K562 (cell line): ENCODE measurements at regions not wholly inside any gene's neighbourhood (a gene's known extent, or its start where the extent isn't known, plus 50 kb on each side); places are given as distances from the start of the nearest gene placed in this dataset.

Experiments
- ATAC-seq: fragments of 200-7000 bp; cut with Tn5 transposase; 3 replicates; pipeline ENCODE4 v1.9.1; 2020; ENCODE audit warnings: moderate library complexity
- BruUV-seq: library from RNA; stranded (reverse); fragments of 400-500 nt; replicated peaks from 2 replicates; lab custom pipeline; 2021; lab: Mats Ljungman, UMichigan
- CTCF ChIA-PET: fragments of 300-600 bp; formaldehyde crosslinking; extraction: SDS; loops from one replicate; lab custom pipeline; 2021; ENCODE audit warnings: low intra/inter-chr PET ratio; lab: Yijun Ruan, JAX
- POLR2A ChIA-PET: fragments of 300-600, 350-650 bp; sonication (Branson Sonifier 250); formaldehyde crosslinking; extraction: SDS; loops from one replicate; lab custom pipeline; 2021; ENCODE audit warnings: antibody characterized with exemption, inconsistent platforms; lab: Yijun Ruan, JAX
- DNase-seq, 4 experiments: peaks; one replicate each; pipeline versions ENCODE4 v3.0.0 to v3.0.0-alpha.2; 2011 to 2018; ENCODE audit warnings: low spot score in 3 of 4, mixed read lengths in 3 of 4; ENCODE audit errors: extremely low read depth in 1 of 4
- FAIRE-seq: peaks from 2 replicates; lab custom pipeline; 2011; peaks lifted over from hg19 to GRCh38; lab: Jason Lieb, UNC
- H2AFZ ChIP-seq: 2 replicates; pipeline ENCODE4 v1.6.0; 2011; ENCODE audit warnings: low read depth, low read length, control low read depth, inconsistent platforms
- H3K27ac ChIP-seq: fragments of 200-600 bp; 3 replicates; pipeline ENCODE4 v1.8.0; 2011; ENCODE audit warnings: low read depth, mild to moderate bottlenecking, control low read depth, inconsistent platforms, low read length, moderate library complexity, mixed read lengths; ENCODE audit errors: extremely low read depth
- H3K27me3 ChIP-seq, 2 experiments: fragments of 300-600 bp in 1 of 2; 2 replicates in 1 of 2; 3 replicates in 1 of 2; pipeline versions ENCODE4 v1.6.0 to v1.8.0; 2011; ENCODE audit warnings: inconsistent platforms in 2 of 2, low read length in 2 of 2, mild to moderate bottlenecking in 1 of 2, mixed read lengths in 1 of 2, moderate library complexity in 1 of 2; ENCODE audit not compliant: control insufficient read depth in 2 of 2, insufficient read depth in 2 of 2
- H3K36me3 ChIP-seq: fragments of 300-600 bp; 3 replicates; pipeline ENCODE4 v1.8.0; 2011; ENCODE audit warnings: mild to moderate bottlenecking, low read length, inconsistent platforms; ENCODE audit not compliant: control insufficient read depth, insufficient read depth
- H3K4me1 ChIP-seq, 2 experiments: fragments of 200-600 bp in 1 of 2; replicated peaks in 1 of 2; 2 replicates in 1 of 2; 3 replicates in 1 of 2; pipeline versions ENCODE4 v1.5.1 to v1.8.0; 2011; ENCODE audit warnings: inconsistent platforms in 2 of 2, low read length in 2 of 2, mild to moderate bottlenecking in 1 of 2, mixed read lengths in 1 of 2, moderate library complexity in 1 of 2; ENCODE audit not compliant: control insufficient read depth in 2 of 2, insufficient read depth in 2 of 2
- H3K4me2 ChIP-seq: 2 replicates; pipeline ENCODE4 v1.6.1; 2011; ENCODE audit warnings: low read length, control low read depth, inconsistent platforms, mixed read lengths; ENCODE audit not compliant: insufficient read depth
- H3K4me3 ChIP-seq: fragments of 200-600 bp; sonication (generic), shearing (Covaris generic); 2 replicates; pipeline ENCODE4 v1.5.1; 2016; ENCODE audit warnings: control low read depth, inconsistent platforms
- H3K79me2 ChIP-seq: fragments of 200-600 bp; 3 replicates; pipeline ENCODE4 v1.8.0; 2011; ENCODE audit warnings: low read length, inconsistent platforms; ENCODE audit not compliant: control insufficient read depth, insufficient read depth
- H3K9ac ChIP-seq, 2 experiments: 2 replicates each; pipeline versions ENCODE4 v1.6.0 to v1.6.1; 2011; ENCODE audit warnings: low read depth in 2 of 2, low read length in 2 of 2, control low read depth in 1 of 2, inconsistent platforms in 1 of 2, mild to moderate bottlenecking in 1 of 2, mixed read lengths in 1 of 2; ENCODE audit not compliant: insufficient read depth in 1 of 2
- H3K9me1 ChIP-seq: one replicate; pipeline ENCODE4 v1.6.0; 2011; ENCODE audit warnings: inconsistent platforms, mild to moderate bottlenecking, low read length, moderate library complexity; ENCODE audit not compliant: control insufficient read depth, insufficient read depth
- H3K9me3 ChIP-seq: replicated peaks from 2 replicates; pipeline ENCODE4 v1.5.1; 2011; ENCODE audit warnings: low read depth, low read length, inconsistent platforms; ENCODE audit not compliant: control insufficient read depth, insufficient read depth
- H4K20me1 ChIP-seq: replicated peaks from 2 replicates; pipeline ENCODE4 v1.6.1; 2011; ENCODE audit warnings: low read length, inconsistent platforms, mixed read lengths; ENCODE audit not compliant: control insufficient read depth, insufficient read depth
- BCOR ChIP-seq: fragments of 450-650 bp; IDR thresholded peaks from 2 replicates; pipeline ENCODE4 v1.6.1; 2016
- HIVEP1 ChIP-seq: fragments of 250-450 bp; sonication (Bioruptor Pico); IDR thresholded peaks from 2 replicates; pipeline ENCODE4 v1.4.0; 2020; ENCODE audit warnings: mild to moderate bottlenecking
- HNRNPLL ChIP-seq: fragments of 200-400 bp; formaldehyde crosslinking; IDR thresholded peaks from 2 replicates; pipeline ENCODE4 v1.6.1; 2017; ENCODE audit warnings: low read length, low read depth, mild to moderate bottlenecking; ENCODE audit not compliant: poor library complexity, severe bottlenecking
- NCOA1 ChIP-seq: fragments of 450-650 bp; IDR thresholded peaks from 2 replicates; pipeline ENCODE4 v1.6.1; 2016; ENCODE audit warnings: low read depth
- NFYB ChIP-seq: IDR thresholded peaks from 2 replicates; pipeline ENCODE4 v1.6.1; 2011; ENCODE audit warnings: mild to moderate bottlenecking, moderate library complexity; ENCODE audit not compliant: insufficient read length; ENCODE audit errors: extremely low read depth
- PPARD ChIP-seq: fragments of 250-450 bp; sonication (Bioruptor Pico); IDR thresholded peaks from 2 replicates; pipeline ENCODE4 v1.8.0; 2022; ENCODE audit warnings: inconsistent platforms, mild to moderate bottlenecking, moderate library complexity
- PREB ChIP-seq: sonication (generic); formaldehyde crosslinking; IDR thresholded peaks from 2 replicates; pipeline ENCODE4 v1.8.1; 2023; ENCODE audit warnings: mild to moderate bottlenecking, missing genetic modification reagents
- SIN3B ChIP-seq: fragments of 450-650 bp; IDR thresholded peaks from 2 replicates; pipeline ENCODE4 v1.6.1; 2017; ENCODE audit warnings: low read depth, mild to moderate bottlenecking, moderate library complexity
- SPI1 ChIP-seq: IDR thresholded peaks from 2 replicates; pipeline ENCODE4 v1.6.1; 2011; ENCODE audit warnings: low read depth, low read length, control low read depth, borderline replicate concordance
- TCF7L2 ChIP-seq: fragments of 150-350 bp; IDR thresholded peaks from 2 replicates; pipeline ENCODE4 v1.6.1; 2016; ENCODE audit warnings: low read depth, mild to moderate bottlenecking, low read length, moderate library complexity
- TCFL5 ChIP-seq: fragments of 250-450 bp; sonication (Bioruptor Pico); conservative IDR thresholded peaks from 2 replicates; pipeline ENCODE4 v1.6.1; 2021; ENCODE audit warnings: mild to moderate bottlenecking, moderate library complexity, matching md5 sums
- TEAD2 ChIP-seq: fragments of 450-650 bp; IDR thresholded peaks from 2 replicates; pipeline ENCODE4 v1.6.1; 2016; ENCODE audit warnings: missing genetic modification characterization, control low read depth, missing compliant biosample characterization
- TOE1 ChIP-seq, 2 experiments: fragments of 450-650 bp in 1 of 2; sonication (generic) in 1 of 2; formaldehyde crosslinking in 1 of 2; IDR thresholded peaks; 2 replicates each; pipeline versions ENCODE4 v1.7.1 to v1.8.0; 2016 to 2022; ENCODE audit warnings: borderline replicate concordance in 2 of 2, mild to moderate bottlenecking in 2 of 2, antibody characterized with exemption in 1 of 2, inconsistent platforms in 1 of 2, low read depth in 1 of 2, missing genetic modification reagents in 1 of 2, moderate library complexity in 1 of 2
- ZBTB26 ChIP-seq: fragments of 450-650 bp; formaldehyde crosslinking; IDR thresholded peaks from 2 replicates; pipeline ENCODE4 v1.4.0; 2022; ENCODE audit warnings: missing genetic modification characterization
- WGBS: fragments of 100-300 bp; shearing (Covaris generic); methylation state at CpG from one replicate; pipeline ENCODE4 v1.1.6; 2016; ENCODE audit warnings: low coverage, mixed read lengths; ENCODE audit not compliant: insufficient coverage; ENCODE audit errors: missing lambda C conversion rate; 5-methylcytosine and 5-hydroxymethylcytosine counted together
- in situ Hi-C: fragments of 300-500 bp; cut with MboI; formaldehyde crosslinking; loops from 4 replicates; pipeline ENCODE4 v1.15.0; 2018; ENCODE audit warnings: inconsistent platforms, mixed read lengths
- intact Hi-C: fragments of 100-400 bp; cut with micrococcal nuclease; formaldehyde crosslinking; loops from 2 replicates; pipeline ENCODE4 v1.14.2; 2022

- H3K4me1 ChIP-seq = no peaks in the 10 kb centered on the region
- no peak overlapping the region for H3K9ac ChIP-seq
- H3K9me3 ChIP-seq = no peaks in the 10 kb centered on the region
- no peak overlapping the region for H3K4me2 ChIP-seq
- 0% methylated on average over 1 of the region's 1 CpG for WGBS
- H3K4me3 ChIP-seq = no peak overlapping the region
- no peaks in the 10 kb centered on the region for H3K79me2 ChIP-seq
- ChIA-PET POLR2A (no interaction called here), CTCF (no interaction called here)
- no peaks in the 10 kb centered on the region for H3K27me3 ChIP-seq
- H2AFZ ChIP-seq = no peak overlapping the region
- H3K9me1 ChIP-seq = no peaks in the 10 kb centered on the region
- in situ Hi-C loops (no loop called here), intact Hi-C loops (no loop called here)
- H3K27ac ChIP-seq = no peak overlapping the region
- no peaks in the 10 kb centered on the region for H3K36me3 ChIP-seq
- no peak for FAIRE-seq
- H4K20me1 ChIP-seq = no peaks in the 10 kb centered on the region
- DNase-seq = no peak
- BruUV-seq = no TSS peak
- TF ChIP-seq HIVEP1 (CRISPR knock-in tag) (no peak), HNRNPLL (no peak), TCF7L2 (no peak), NCOA1 (no peak), PPARD (CRISPR knock-in tag) (no peak), TEAD2 (tag) (no peak), TOE1 (IDR thresholded peaks at IDR 0.05; ENCODE audit: borderline replicate concordance) (no peak), TOE1 (CRISPR knock-in tag; IDR thresholded peaks at IDR 0.05; ENCODE audit: borderline replicate concordance, low read depth) (no peak), NFYB (no peak), TCFL5 (CRISPR knock-in tag) (no peak), SPI1 (no peak), BCOR (no peak), SIN3B (no peak), PREB (CRISPR knock-in tag) (no peak), ZBTB26 (CRISPR knock-in tag) (no peak)
- no peak for ATAC-seq
These were observed 91.5 kb upstream of the THSD7A start for GRCh38 chr7:11923376-11923930.
